ENCODE measurements at regions not wholly inside any gene's neighbourhood (a gene's known extent, or its start where the extent isn't known, plus 50 kb on each side); places are given as distances from the start of the nearest gene placed in this dataset.

DNA sequence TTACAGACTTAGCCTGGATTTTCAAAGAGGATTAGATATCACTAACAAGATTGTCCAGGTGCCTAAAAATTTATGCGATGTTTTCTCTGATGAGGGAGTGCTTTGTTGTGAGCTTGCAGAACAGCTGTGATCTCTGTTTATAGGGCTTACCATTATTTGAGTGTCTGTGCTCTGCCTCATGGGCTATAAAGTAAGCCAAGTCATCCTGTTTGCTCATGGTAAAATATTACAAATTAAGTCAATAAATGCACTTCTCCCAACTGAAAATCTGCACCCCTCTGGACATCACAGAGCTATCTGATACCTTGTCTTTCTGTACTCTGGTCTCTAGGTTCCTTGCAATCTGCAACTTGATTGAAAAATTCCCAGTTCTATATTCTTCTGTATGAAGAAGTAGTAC lies 293.4 kb upstream of the ACTBL2 start (continued):
- TF ChIP-seq REST (IDR thresholded peaks at IDR 0.05) (peak; percentile 59), SP1 (IDR thresholded peaks at IDR 0.05) (peak; percentile 12)

GRCh38 chr5:57774439-57774838 lies 291.8 kb upstream of the ACTBL2 start:
- Histone ChIP-seq H3K4me3 (ENCODE audit: low read depth in 1 of 3, low read length in 3 of 3) (no peak overlapping the region), H3K36me3 (ENCODE audit: control insufficient read depth in 4 of 4, insufficient read depth in 3 of 4, low read depth in 1 of 4, low read length in 3 of 4) (no peaks in the 10 kb centered on the region), H3K9ac (ENCODE audit: low read depth in 1 of 2, low read length in 2 of 2) (no peak overlapping the region), H3K9me3 (ENCODE audit: control insufficient read depth in 4 of 4, low read length in 3 of 4) (no peaks in the 10 kb centered on the region), H3K4me1 (ENCODE audit: control insufficient read depth in 4 of 4, insufficient read depth in 4 of 4, low read length in 3 of 4) (peaks cover 3 to 25% (median 19%) of the 10 kb centered on the region in 4 donors), H3K27ac (ENCODE audit: low read depth in 1 of 2, low read length in 2 of 2) (no peak overlapping the region), H3K27me3 (ENCODE audit: control insufficient read depth in 4 of 4, insufficient read depth in 4 of 4, low read length in 3 of 4) (no peaks in the 10 kb centered on the region)
- TF ChIP-seq EGR1 (IDR thresholded peaks at IDR 0.05; ENCODE audit: low read depth in 2 of 2) (no peak), FOXA2 (IDR thresholded peaks at IDR 0.05) (no peak), HNF4A (conservative IDR thresholded peaks at IDR 0.05) (no peak), HNF4G (IDR thresholded peaks at IDR 0.05) (no peak), FOXA1 (IDR thresholded peaks at IDR 0.05) (no peak), TAF1 (conservative IDR thresholded peaks at IDR 0.05) (no peak), YY1 (IDR thresholded peaks at IDR 0.05) (no peak), MAX (IDR thresholded peaks at IDR 0.05) (no peak), NR2F2 (IDR thresholded peaks at IDR 0.05) (no peak), CTCF (IDR thresholded peaks at IDR 0.05; ENCODE audit: low read depth, low read length, missing input control) (no peak)
- DNase-seq (ENCODE audit: low spot score) = no peak
- WGBS = 97% methylated on average over 1 of the region's 1 CpG

- H3K27me3 ChIP-seq (ENCODE audit: control insufficient read depth in 4 of 4, insufficient read depth in 4 of 4, low read length in 3 of 4) = no peaks in the 10 kb centered on the region
- no peak overlapping the region for H3K9ac ChIP-seq (ENCODE audit: low read depth in 1 of 2, low read length in 2 of 2)
- H3K27ac ChIP-seq (ENCODE audit: low read depth in 1 of 2, low read length in 2 of 2) = no peak overlapping the region
- DNase-seq (ENCODE audit: low spot score) = no peak
- no peak overlapping the region for H3K4me3 ChIP-seq (ENCODE audit: low read depth in 1 of 3, low read length in 3 of 3)
- peaks cover 3 to 14% (median 9%) of the 10 kb centered on the region in 4 donors for H3K4me1 ChIP-seq (ENCODE audit: control insufficient read depth in 4 of 4, insufficient read depth in 4 of 4, low read length in 3 of 4)
- no peaks in the 10 kb centered on the region for H3K9me3 ChIP-seq (ENCODE audit: control insufficient read depth in 4 of 4, low read length in 3 of 4)
- H3K36me3 ChIP-seq (ENCODE audit: control insufficient read depth in 4 of 4, insufficient read depth in 3 of 4, low read depth in 1 of 4, low read length in 3 of 4) = no peaks in the 10 kb centered on the region
- TF ChIP-seq CTCF (IDR thresholded peaks at IDR 0.05; ENCODE audit: low read depth, low read length, missing input control) (no peak), NR2F2 (IDR thresholded peaks at IDR 0.05) (no peak), REST (IDR thresholded peaks at IDR 0.05) (no peak), JUND (IDR thresholded peaks at IDR 0.05) (no peak), SP1 (IDR thresholded peaks at IDR 0.05) (no peak), FOXA1 (IDR thresholded peaks at IDR 0.05) (no peak), RAD21 (IDR thresholded peaks at IDR 0.05) (no peak), ATF3 (IDR thresholded peaks at IDR 0.05) (no peak), RXRA (IDR thresholded peaks at IDR 0.05) (no peak), YY1 (IDR thresholded peaks at IDR 0.05) (no peak)
These were observed 289.9 kb upstream of the ACTBL2 start for GRCh38 chr5:57772512-57772911.

Data from liver (tissue), 8 donors.